A549 (cell line): ENCODE measurements at regions not wholly inside any gene's neighbourhood (a gene's known extent, or its start where the extent isn't known, plus 50 kb on each side); places are given as distances from the start of the nearest gene placed in this dataset.

Source experiments
- ATAC-seq, 2 experiments: fragments of 200-7000 bp in 1 of 2; fragments of >200 bp in 1 of 2; cut with Nextera tagmentation in 1 of 2; cut with Tn5 transposase in 1 of 2; 3 replicates each; pipeline versions ENCODE4 v1.8.0 to v1.9.1; 2018 to 2020; ENCODE audit warnings: mild to moderate bottlenecking in 1 of 2, moderate library complexity in 1 of 2
- CTCF ChIA-PET: fragments of 300-600 bp; sonication (Branson Sonifier 250); formaldehyde crosslinking; extraction: SDS; loops from one replicate; lab custom pipeline; 2021; ENCODE audit warnings: antibody characterized with exemption, inconsistent platforms; lab: Yijun Ruan, JAX
- POLR2A ChIA-PET: fragments of 350-600 bp; formaldehyde crosslinking; extraction: SDS; loops from one replicate; lab custom pipeline; 2021; ENCODE audit warnings: antibody characterized with exemption, inconsistent platforms; lab: Yijun Ruan, JAX
- DNase-seq, 2 experiments: peaks; one replicate each; pipeline versions ENCODE4 v3.0.0 to v3.0.0-alpha.2; 2011 to 2016; ENCODE audit warnings: low read depth in 1 of 2, low spot score in 1 of 2
- FAIRE-seq: peaks from 2 replicates; lab custom pipeline; 2011; peaks lifted over from hg19 to GRCh38; lab: Jason Lieb, UNC
- H3K27ac ChIP-seq, 2 experiments: fragments of >200 bp; sonication (Bioruptor Twin); formaldehyde crosslinking; 3 replicates each; pipeline ENCODE4 v1.5.1; 2016 to 2017
- H3K4me1 ChIP-seq: fragments of >200 bp; sonication (Bioruptor Twin); formaldehyde crosslinking; 3 replicates; pipeline ENCODE4 v1.6.1; 2016
- H3K4me2 ChIP-seq: fragments of >200 bp; sonication (Bioruptor Twin); formaldehyde crosslinking; 3 replicates; pipeline ENCODE4 v1.6.1; 2016
- H3K4me3 ChIP-seq: fragments of >200 bp; sonication (Bioruptor Twin); formaldehyde crosslinking; 3 replicates; pipeline ENCODE4 v1.5.1; 2016
- H3K9me3 ChIP-seq: fragments of >200 bp; sonication (Bioruptor Twin); formaldehyde crosslinking; 3 replicates; pipeline ENCODE4 v1.6.1; 2016
- ATOH8 ChIP-seq: fragments of 250-450 bp; sonication (Bioruptor Pico); IDR thresholded peaks from 2 replicates; pipeline ENCODE4 v1.5.0; 2020; ENCODE audit warnings: low read depth, mild to moderate bottlenecking, moderate library complexity
- CEBPB ChIP-seq, 2 experiments: fragments of >200 bp in 1 of 2; sonication (Bioruptor Twin) in 1 of 2; formaldehyde crosslinking in 1 of 2; IDR thresholded peaks; 2 replicates each; pipeline ENCODE4 v1.6.1; 2012 to 2016
- CHD4 ChIP-seq: fragments of 200-600 bp; sonication (generic); IDR thresholded peaks from 2 replicates; pipeline ENCODE4 v1.6.1; 2016; ENCODE audit warnings: antibody characterized with exemption, mild to moderate bottlenecking, borderline replicate concordance
- E2F6 ChIP-seq: IDR thresholded peaks from 2 replicates; pipeline ENCODE4 v1.6.1; 2012; ENCODE audit warnings: low read depth, borderline replicate concordance
- ELK1 ChIP-seq: fragments of 150-350 bp; IDR thresholded peaks from 2 replicates; pipeline ENCODE4 v1.6.1; 2014; ENCODE audit warnings: low read depth, mild to moderate bottlenecking, low read length
- JUN ChIP-seq, 2 experiments: fragments of >200 bp; sonication (Bioruptor Twin); formaldehyde crosslinking; IDR thresholded peaks; 2 replicates in 1 of 2; 3 replicates in 1 of 2; pipeline ENCODE4 v1.6.1; 2016 to 2017
- KDM1A ChIP-seq: fragments of 200-600 bp; sonication (generic); IDR thresholded peaks from 2 replicates; pipeline ENCODE4 v1.6.1; 2016; ENCODE audit warnings: low read depth, mild to moderate bottlenecking
- KDM5A ChIP-seq: fragments of 200-600 bp; sonication (generic); IDR thresholded peaks from 2 replicates; pipeline ENCODE4 v1.6.1; 2016; ENCODE audit warnings: antibody characterized with exemption, mild to moderate bottlenecking
- NFE2L2 ChIP-seq: fragments of 150-350 bp; conservative IDR thresholded peaks from 2 replicates; pipeline ENCODE4 v1.6.1; 2014; ENCODE audit warnings: low read length
- NR3C1 ChIP-seq: fragments of >200 bp; sonication (Bioruptor Twin); formaldehyde crosslinking; IDR thresholded peaks from 3 replicates; pipeline ENCODE4 v1.6.1; 2017
- RARB ChIP-seq: fragments of 250-450 bp; sonication (Bioruptor Pico); IDR thresholded peaks from 2 replicates; pipeline ENCODE4 v1.8.0; 2021; ENCODE audit warnings: mild to moderate bottlenecking, moderate library complexity
- REST ChIP-seq: fragments of 200-600 bp; sonication (generic); IDR thresholded peaks from 2 replicates; pipeline ENCODE4 v1.6.1; 2016; ENCODE audit warnings: antibody characterized with exemption, mild to moderate bottlenecking, moderate library complexity
- RNF2 ChIP-seq: fragments of 200-600 bp; sonication (generic); IDR thresholded peaks from 2 replicates; pipeline ENCODE4 v1.6.1; 2016; ENCODE audit warnings: low read depth, mild to moderate bottlenecking, antibody characterized with exemption, moderate library complexity, borderline replicate concordance
- SREBF2 ChIP-seq: fragments of 450-650 bp; IDR thresholded peaks from 2 replicates; pipeline ENCODE4 v1.6.1; 2014; ENCODE audit warnings: mild to moderate bottlenecking, moderate library complexity
- TFCP2L1 ChIP-seq: fragments of 250-450 bp; sonication (Bioruptor Pico); IDR thresholded peaks from 2 replicates; pipeline ENCODE4 v1.5.0; 2021; ENCODE audit warnings: mild to moderate bottlenecking
- ZFP36 ChIP-seq: fragments of 450-650 bp; IDR thresholded peaks from 2 replicates; pipeline ENCODE4 v1.6.1; 2014; ENCODE audit warnings: borderline replicate concordance; ENCODE audit not compliant: partially characterized antibody
- ZSCAN20 ChIP-seq: fragments of 250-450 bp; sonication (Bioruptor Pico); IDR thresholded peaks from 2 replicates; pipeline ENCODE4 v1.8.0; 2022; ENCODE audit warnings: mild to moderate bottlenecking, moderate library complexity
- WGBS: methylation state at CpG from one replicate; pipeline ENCODE4 v1.1.6; 2017; ENCODE audit errors: missing lambda C conversion rate; 5-methylcytosine and 5-hydroxymethylcytosine counted together

DNA sequence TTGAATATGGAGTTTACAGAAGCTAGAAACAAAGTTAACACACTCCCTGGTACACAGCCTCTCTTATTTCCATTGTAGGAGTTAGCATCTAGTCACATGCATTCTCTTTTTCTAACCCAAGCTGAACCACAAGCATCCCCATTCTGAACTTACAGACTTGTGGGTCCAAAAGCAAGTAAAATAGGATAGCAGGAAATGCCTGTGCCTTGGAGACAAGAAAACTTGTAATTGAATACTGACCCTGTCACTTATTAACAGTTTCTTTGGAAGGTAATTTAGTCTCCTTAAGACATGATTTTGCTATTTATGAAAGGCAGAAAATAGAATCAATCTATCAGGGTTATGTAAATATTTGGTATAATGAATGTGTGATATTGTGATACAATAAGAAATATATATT is 353.6 kb downstream of the TLE4 start:
- H3K27ac ChIP-seq = no peak overlapping the region
- DNase-seq = no peak

GRCh38 chr9:79924836-79925235 is 353.1 kb downstream of the TLE4 start:
- Histone ChIP-seq H3K27ac (no peak overlapping the region), H3K4me3 (no peak overlapping the region), H3K4me1 (no peaks in the 10 kb centered on the region), H3K9me3 (no peaks in the 10 kb centered on the region), H3K4me2 (no peak overlapping the region)
- FAIRE-seq = no peak
- no peak for ATAC-seq
- TF ChIP-seq TFCP2L1 (CRISPR knock-in tag) (no peak), NFE2L2 (no peak), ATOH8 (CRISPR knock-in tag) (no peak), E2F6 (no peak), KDM1A (no peak), ELK1 (no peak), ZSCAN20 (CRISPR knock-in tag) (no peak), SREBF2 (no peak), CHD4 (no peak), RNF2 (no peak), CEBPB (IDR thresholded peaks at IDR 0.05) (no peak), RARB (no peak), ZFP36 (no peak)
- WGBS = 20% methylated on average over 2 of the region's 2 CpGs
- CTCF ChIA-PET = no interaction called here
- POLR2A ChIA-PET = no interaction called here
- DNase-seq = no peak

More for the DNA sequence above, 353.6 kb downstream of the TLE4 start:
- H3K4me2 ChIP-seq = no peak overlapping the region
- FAIRE-seq (no peak), ATAC-seq (no peak)
- ChIA-PET CTCF (no interaction called here), POLR2A (no interaction called here)
- TF ChIP-seq RARB (no peak), ZSCAN20 (CRISPR knock-in tag) (no peak), REST (no peak), ZFP36 (no peak), KDM5A (no peak)
- H3K4me3 ChIP-seq = no peak overlapping the region
- H3K4me1 ChIP-seq = no peaks in the 10 kb centered on the region
- no peaks in the 10 kb centered on the region for H3K9me3 ChIP-seq

DNA sequence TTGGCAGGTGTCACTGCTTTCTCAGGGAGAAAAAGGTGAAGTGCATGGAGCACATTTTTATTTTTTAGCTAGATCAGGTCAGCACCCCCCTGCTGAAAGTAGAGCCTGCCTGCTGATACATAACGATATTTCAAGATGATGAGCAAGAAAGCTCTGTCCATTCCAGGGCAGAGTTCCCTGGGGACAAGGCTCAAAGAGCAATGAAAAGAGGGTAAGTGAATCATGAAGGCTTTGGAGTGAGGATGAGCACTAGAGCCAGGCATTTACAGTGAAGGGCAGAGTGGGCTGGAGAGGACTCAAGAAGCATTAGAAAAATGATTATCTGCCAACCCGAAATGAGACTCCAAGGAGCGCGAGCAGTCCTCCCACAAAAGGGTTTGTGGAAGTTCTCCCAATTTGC is 345.7 kb downstream of the TLE4 start:
- no peak overlapping the region for H3K4me2 ChIP-seq
- no peak for DNase-seq
- ChIA-PET CTCF (no interaction called here), POLR2A (no interaction called here)
- no peaks in the 10 kb centered on the region for H3K4me1 ChIP-seq
- no peak for FAIRE-seq
- TF ChIP-seq JUN (IDR thresholded peaks at IDR 0.05) (no peak), NR3C1 (no peak)
- no peak overlapping the region for H3K4me3 ChIP-seq
- no peaks in the 10 kb centered on the region for H3K9me3 ChIP-seq
- ATAC-seq = no peak
- 58% methylated on average over 4 of the region's 4 CpGs for WGBS
- no peak overlapping the region for H3K27ac ChIP-seq
